ENCODE measurements at regions not wholly inside any gene's neighbourhood (a gene's known extent, or its start where the extent isn't known, plus 50 kb on each side); places are given as distances from the start of the nearest gene placed in this dataset.

- H3K27ac ChIP-seq (ENCODE audit: low read depth in 1 of 2, low read length in 2 of 2): no peak overlapping the region
- no peak for DNase-seq (ENCODE audit: low spot score)
- no peaks in the 10 kb centered on the region for H3K36me3 ChIP-seq (ENCODE audit: control insufficient read depth in 4 of 4, insufficient read depth in 3 of 4, low read depth in 1 of 4, low read length in 3 of 4)
- H3K9ac ChIP-seq (ENCODE audit: low read depth in 1 of 2, low read length in 2 of 2): no peak overlapping the region
- TF ChIP-seq REST (IDR thresholded peaks at IDR 0.05): no peak
- TF ChIP-seq FOXA1 (IDR thresholded peaks at IDR 0.05): no peak
- no peak for TF ChIP-seq HNF4A (conservative IDR thresholded peaks at IDR 0.05)
- no peak for TF ChIP-seq RXRA (IDR thresholded peaks at IDR 0.05)
- no peak for TF ChIP-seq YY1 (IDR thresholded peaks at IDR 0.05)
- TF ChIP-seq GABPA (IDR thresholded peaks at IDR 0.05 in 1 of 2, conservative IDR thresholded peaks at IDR 0.05 in 1 of 2): no peak
- no peak for TF ChIP-seq EGR1 (IDR thresholded peaks at IDR 0.05; ENCODE audit: low read depth in 2 of 2)
- TF ChIP-seq SP1 (IDR thresholded peaks at IDR 0.05): no peak
- TF ChIP-seq FOXA2 (IDR thresholded peaks at IDR 0.05): no peak
- no peaks in the 10 kb centered on the region for H3K27me3 ChIP-seq (ENCODE audit: control insufficient read depth in 4 of 4, insufficient read depth in 4 of 4, low read length in 3 of 4)
- H3K4me3 ChIP-seq (ENCODE audit: low read depth in 1 of 3, low read length in 3 of 3): no peak overlapping the region
- no peaks in the 10 kb centered on the region for H3K9me3 ChIP-seq (ENCODE audit: control insufficient read depth in 4 of 4, low read length in 3 of 4)
- no peaks in the 10 kb centered on the region for H3K4me1 ChIP-seq (ENCODE audit: control insufficient read depth in 4 of 4, insufficient read depth in 4 of 4, low read length in 3 of 4)
These were observed 238.4 kb downstream of the ZEB2 start for GRCh38 chr2:144281476-144281875.

GRCh38 chr2:144280009-144280408 is 239.9 kb downstream of the ZEB2 start:
- H3K27me3 ChIP-seq (ENCODE audit: control insufficient read depth in 4 of 4, insufficient read depth in 4 of 4, low read length in 3 of 4): no peaks in the 10 kb centered on the region
- H3K9me3 ChIP-seq (ENCODE audit: control insufficient read depth in 4 of 4, low read length in 3 of 4): no peaks in the 10 kb centered on the region
- no peaks in the 10 kb centered on the region for H3K36me3 ChIP-seq (ENCODE audit: control insufficient read depth in 4 of 4, insufficient read depth in 3 of 4, low read depth in 1 of 4, low read length in 3 of 4)
- H3K27ac ChIP-seq (ENCODE audit: low read depth in 1 of 2, low read length in 2 of 2): no peak overlapping the region
- no peak for TF ChIP-seq ATF3 (IDR thresholded peaks at IDR 0.05)
- TF ChIP-seq REST (IDR thresholded peaks at IDR 0.05): no peak
- no peak for TF ChIP-seq GABPA (IDR thresholded peaks at IDR 0.05 in 1 of 2, conservative IDR thresholded peaks at IDR 0.05 in 1 of 2)
- TF ChIP-seq RXRA (IDR thresholded peaks at IDR 0.05): no peak
- TF ChIP-seq SP1 (IDR thresholded peaks at IDR 0.05): no peak
- TF ChIP-seq JUND (IDR thresholded peaks at IDR 0.05): no peak
- TF ChIP-seq FOXA1 (IDR thresholded peaks at IDR 0.05): no peak
- TF ChIP-seq FOXA2 (IDR thresholded peaks at IDR 0.05): no peak
- TF ChIP-seq CTCF (IDR thresholded peaks at IDR 0.05; ENCODE audit: low read depth, low read length, missing input control): no peak
- no peak for TF ChIP-seq HNF4A (conservative IDR thresholded peaks at IDR 0.05)
- no peak for TF ChIP-seq MAX (IDR thresholded peaks at IDR 0.05)
- no peak for TF ChIP-seq TAF1 (conservative IDR thresholded peaks at IDR 0.05)
- 92% methylated on average over 2 of the region's 2 CpGs for WGBS
- no peak for DNase-seq (ENCODE audit: low spot score)
- H3K4me1 ChIP-seq (ENCODE audit: control insufficient read depth in 4 of 4, insufficient read depth in 4 of 4, low read length in 3 of 4): no peaks in the 10 kb centered on the region
- H3K9ac ChIP-seq (ENCODE audit: low read depth in 1 of 2, low read length in 2 of 2): no peak overlapping the region
- H3K4me3 ChIP-seq (ENCODE audit: low read depth in 1 of 3, low read length in 3 of 3): no peak overlapping the region
